Small intestine (tissue), 7 donors: ENCODE measurements at regions not wholly inside any gene's neighbourhood (a gene's known extent, or its start where the extent isn't known, plus 50 kb on each side); places are given as distances from the start of the nearest gene placed in this dataset.

Experiments
- DNase-seq, 2 donors: peaks; one replicate each; pipeline versions ENCODE4 v3.0.0 to v3.0.0-alpha.2; 2013
- FAIRE-seq: peaks from 2 replicates; lab custom pipeline; 2012; peaks lifted over from hg19 to GRCh38; lab: Jason Lieb, UNC
- H3K27ac ChIP-seq, 3 donors: one replicate each; pipeline ENCODE4 v1.5.1; 2013; ENCODE audit warnings: low read length in 2 of 3, mild to moderate bottlenecking in 2 of 3, control low read depth in 1 of 3, inconsistent platforms in 1 of 3, low read depth in 1 of 3, moderate library complexity in 1 of 3
- H3K27me3 ChIP-seq, 3 donors: one replicate each; pipeline ENCODE4 v1.6.1; 2013; ENCODE audit warnings: low read length in 3 of 3, inconsistent platforms in 1 of 3; ENCODE audit not compliant: control insufficient read depth in 3 of 3, insufficient read depth in 3 of 3
- H3K36me3 ChIP-seq, 3 donors: one replicate each; pipeline ENCODE4 v1.6.1; 2013; ENCODE audit warnings: low read length in 3 of 3, inconsistent platforms in 1 of 3, low read depth in 1 of 3, mild to moderate bottlenecking in 1 of 3, moderate library complexity in 1 of 3; ENCODE audit not compliant: control insufficient read depth in 3 of 3, insufficient read depth in 2 of 3
- H3K4me1 ChIP-seq, 3 donors: one replicate each; pipeline ENCODE4 v1.6.1; 2013; ENCODE audit warnings: low read length in 2 of 3, inconsistent platforms in 1 of 3, low read depth in 1 of 3, mild to moderate bottlenecking in 1 of 3, moderate library complexity in 1 of 3; ENCODE audit not compliant: control insufficient read depth in 3 of 3, insufficient read depth in 2 of 3
- H3K4me3 ChIP-seq, 3 donors: one replicate each; pipeline ENCODE4 v1.5.1; 2013; ENCODE audit warnings: low read length in 3 of 3, control low read depth in 1 of 3, inconsistent platforms in 1 of 3, low read depth in 1 of 3, mild to moderate bottlenecking in 1 of 3, moderate library complexity in 1 of 3
- H3K9me3 ChIP-seq, 2 donors: one replicate each; pipeline ENCODE4 v1.6.1; 2013; ENCODE audit warnings: low read depth in 1 of 2, low read length in 1 of 2; ENCODE audit not compliant: control insufficient read depth in 2 of 2, insufficient read depth in 1 of 2
- WGBS, 3 donors: extraction: QIAGEN DNeasy Blood & Tissue Kit; methylation state at CpG; one replicate each; pipeline ENCODE4 v1.1.7; 2013; 5-methylcytosine and 5-hydroxymethylcytosine counted together
- donor health status: healthy with polysubstance abuse.
- donor health status: control.
- donor health status: control.
- donor health status: Bipolar disorder and iron deficiency.
- donor health status: healthy.

DNA sequence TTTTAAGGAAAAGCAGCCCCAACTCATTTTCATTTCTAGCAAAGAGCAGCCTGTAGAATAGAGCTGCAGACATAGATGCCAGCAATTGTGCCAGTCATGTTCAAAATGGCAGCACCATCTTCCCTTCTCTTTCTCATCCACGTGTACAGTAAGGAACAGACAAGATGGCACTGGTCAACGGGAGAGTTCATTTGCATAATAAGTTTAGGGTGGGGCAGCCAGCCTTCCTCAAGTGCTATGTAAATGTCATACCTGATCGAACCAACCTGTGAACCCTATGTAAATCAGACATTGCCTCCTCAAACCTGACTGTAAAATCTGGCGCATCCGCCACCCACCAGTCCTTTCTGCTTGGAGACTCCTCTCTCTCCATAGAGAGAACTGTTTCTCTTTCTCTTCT lies 150.0 kb upstream of the CDH13 start:
- Histone ChIP-seq H3K27ac (no peak overlapping the region), H3K4me1 (no peaks in the 10 kb centered on the region), H3K36me3 (no peaks in the 10 kb centered on the region), H3K4me3 (no peak overlapping the region), H3K27me3 (peaks cover 0 to 3% (median 0%) of the 10 kb centered on the region in 3 donors), H3K9me3 (no peaks in the 10 kb centered on the region)
- DNase-seq, result no peak
- WGBS, 3 donors, result 61 to 81% (median 70%) methylated on average over 5 of the region's 5 CpGs
- FAIRE-seq, result no peak

DNA sequence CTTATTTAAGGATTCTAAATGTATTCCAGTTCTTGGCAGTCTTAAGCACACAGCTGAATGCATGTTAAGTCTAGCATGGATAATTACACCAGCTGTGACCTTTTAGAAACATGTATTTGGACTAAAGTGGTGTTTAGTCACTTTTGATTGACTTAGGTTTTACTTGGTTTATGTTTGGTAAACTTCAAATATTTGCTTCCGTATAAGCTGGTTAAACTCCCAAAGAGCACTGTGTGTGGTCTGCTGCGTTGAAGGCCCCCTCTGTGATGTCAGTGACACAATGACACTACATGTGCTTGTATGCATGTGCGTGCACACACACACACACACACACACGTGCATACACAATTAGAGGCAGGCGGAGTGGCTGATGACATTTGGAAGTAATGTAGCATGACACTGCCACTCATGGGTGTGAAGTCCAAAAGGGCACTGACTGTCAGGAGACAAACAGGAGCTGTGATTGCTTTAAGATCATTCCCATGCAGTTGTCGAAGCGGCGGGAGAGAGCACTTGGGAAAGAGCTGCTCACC lies 156.1 kb upstream of the CDH13 start:
- no peak for FAIRE-seq
- Histone ChIP-seq H3K9me3 (no peaks in the 10 kb centered on the region), H3K36me3 (no peaks in the 10 kb centered on the region), H3K27me3 (peaks cover 0 to 3% (median 0%) of the 10 kb centered on the region in 3 donors), H3K4me3 (no peak overlapping the region), H3K4me1 (peaks cover 0 to 7% (median 0%) of the 10 kb centered on the region in 3 donors), H3K27ac (peak overlapping the region in 1 of 3 donors; percentile 7)
- peak; percentile 66 to 82 for DNase-seq
- WGBS, 3 donors, result 16 to 34% (median 22%) methylated on average over 8 of the region's 8 CpGs

DNA sequence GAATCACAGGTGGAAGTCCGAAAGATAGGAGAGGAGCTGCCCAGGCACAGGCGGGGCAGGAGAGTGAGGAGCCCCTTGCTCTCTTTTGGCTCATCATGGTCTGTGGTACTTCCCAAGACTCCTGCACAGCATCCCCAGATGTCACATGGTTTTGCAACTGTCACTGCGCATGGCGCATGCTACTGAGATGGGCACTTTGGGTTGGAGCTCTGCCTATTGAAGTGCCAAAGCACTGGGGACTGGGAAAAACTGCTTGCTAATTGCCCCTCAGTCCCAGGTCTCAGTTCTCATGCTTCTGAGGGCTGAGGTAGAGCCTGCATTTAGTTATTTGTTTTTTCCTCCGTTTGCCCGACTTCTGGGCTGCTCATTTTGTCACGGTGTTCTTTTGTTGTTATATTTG lies 156.8 kb upstream of the CDH13 start:
- Histone ChIP-seq H3K36me3 (no peaks in the 10 kb centered on the region), H3K4me1 (peaks cover 0 to 7% (median 0%) of the 10 kb centered on the region in 3 donors), H3K4me3 (no peak overlapping the region), H3K9me3 (no peaks in the 10 kb centered on the region), H3K27me3 (peaks cover 0 to 3% (median 0%) of the 10 kb centered on the region in 3 donors), H3K27ac (peak overlapping the region in 1 of 3 donors; percentile 7)
- FAIRE-seq, result no peak
- 77 to 83% (median 82%) methylated on average over 7 of the region's 7 CpGs for WGBS, 3 donors
- no peak for DNase-seq

DNA sequence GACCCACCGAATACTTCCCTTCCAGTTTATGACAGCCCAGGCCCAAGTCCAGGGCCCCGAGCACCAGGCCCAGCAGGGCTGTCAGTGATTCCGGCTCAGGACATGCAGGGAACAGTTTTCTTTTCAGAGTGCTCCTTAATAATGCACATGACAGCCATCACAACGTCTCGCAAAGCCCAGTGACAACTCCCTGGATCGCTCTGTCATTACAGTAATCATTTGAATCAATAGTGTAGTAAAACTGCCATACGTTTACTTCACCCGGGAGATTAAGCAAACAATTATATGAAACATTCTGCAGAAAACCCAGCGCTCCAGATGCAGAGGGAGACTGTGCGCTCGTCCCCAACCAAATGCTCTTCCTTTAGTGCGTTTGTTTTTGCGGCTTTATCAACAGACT lies 162.6 kb upstream of the CDH13 start:
- Histone ChIP-seq H3K9me3 (no peaks in the 10 kb centered on the region), H3K27ac (no peak overlapping the region), H3K4me1 (no peaks in the 10 kb centered on the region), H3K36me3 (no peaks in the 10 kb centered on the region), H3K27me3 (no peaks in the 10 kb centered on the region), H3K4me3 (no peak overlapping the region)
- DNase-seq (no peak), FAIRE-seq (no peak)
- WGBS, 3 donors, result 42 to 58% (median 46%) methylated on average over 13 of the region's 13 CpGs

DNA sequence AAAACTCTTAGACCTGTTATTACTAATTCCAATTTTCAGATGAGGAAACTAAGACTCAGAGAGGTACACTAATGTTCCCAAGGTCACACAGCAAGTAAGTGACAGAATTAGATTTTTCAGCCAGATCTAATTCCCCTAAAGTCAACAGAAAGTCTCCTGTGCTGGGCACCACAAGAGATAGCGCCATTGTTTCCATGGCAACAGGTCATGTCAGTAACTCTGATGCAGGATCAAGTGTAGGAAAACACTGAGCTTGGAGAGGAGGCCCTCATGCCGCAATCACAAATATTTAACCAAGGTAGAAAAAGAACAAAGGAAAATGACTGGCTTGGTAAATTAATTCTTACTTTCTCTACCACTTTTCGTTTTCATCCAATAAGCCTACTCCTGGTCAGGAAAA lies 166.0 kb upstream of the CDH13 start:
- Histone ChIP-seq H3K4me3 (no peak overlapping the region), H3K27me3 (no peaks in the 10 kb centered on the region), H3K27ac (no peak overlapping the region), H3K9me3 (no peaks in the 10 kb centered on the region), H3K36me3 (no peaks in the 10 kb centered on the region), H3K4me1 (no peaks in the 10 kb centered on the region)
- DNase-seq (no peak), FAIRE-seq (no peak)
- 43 to 51% (median 51%) methylated on average over 3 of the region's 3 CpGs for WGBS, 3 donors

DNA sequence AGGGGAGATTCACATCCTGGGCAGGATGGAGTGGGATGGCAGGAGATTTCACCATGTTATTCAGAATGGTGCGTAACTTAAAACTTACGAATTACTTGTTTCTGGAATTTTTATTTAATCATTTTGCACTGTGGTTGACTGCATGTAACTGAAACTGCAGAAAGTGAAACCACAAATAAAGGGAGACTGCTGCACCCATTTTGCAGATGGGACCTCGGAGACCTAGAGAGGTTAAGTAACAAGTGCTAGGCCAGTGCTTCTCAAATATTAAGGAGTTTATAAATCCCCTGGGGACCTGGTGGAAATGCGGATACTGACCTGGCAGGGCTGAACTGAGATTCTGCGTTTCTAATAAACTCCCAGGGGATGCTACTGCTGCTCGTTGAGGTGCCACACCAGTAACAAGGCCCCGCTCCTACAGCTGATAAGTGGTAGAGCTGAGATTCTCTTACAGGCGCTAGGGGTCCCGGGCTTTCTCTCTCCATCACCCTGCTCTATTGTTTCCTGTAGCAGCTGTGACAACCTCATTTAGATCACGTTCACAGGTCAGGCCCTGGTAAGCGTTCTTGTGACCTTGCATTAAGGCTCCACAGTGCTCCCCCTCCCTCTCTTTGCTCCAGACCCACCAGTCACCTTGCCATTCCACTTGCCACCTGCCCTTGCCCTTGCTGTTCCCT lies 167.1 kb upstream of the CDH13 start:
- H3K36me3 ChIP-seq, result no peaks in the 10 kb centered on the region
- no peaks in the 10 kb centered on the region for H3K4me1 ChIP-seq
- FAIRE-seq (no peak), DNase-seq (no peak)
- 42 to 55% (median 48%) methylated on average over 11 of the region's 11 CpGs for WGBS, 3 donors
- no peaks in the 10 kb centered on the region for H3K9me3 ChIP-seq
- no peak overlapping the region for H3K27ac ChIP-seq
- H3K27me3 ChIP-seq, result no peaks in the 10 kb centered on the region
- H3K4me3 ChIP-seq, result no peak overlapping the region

DNA sequence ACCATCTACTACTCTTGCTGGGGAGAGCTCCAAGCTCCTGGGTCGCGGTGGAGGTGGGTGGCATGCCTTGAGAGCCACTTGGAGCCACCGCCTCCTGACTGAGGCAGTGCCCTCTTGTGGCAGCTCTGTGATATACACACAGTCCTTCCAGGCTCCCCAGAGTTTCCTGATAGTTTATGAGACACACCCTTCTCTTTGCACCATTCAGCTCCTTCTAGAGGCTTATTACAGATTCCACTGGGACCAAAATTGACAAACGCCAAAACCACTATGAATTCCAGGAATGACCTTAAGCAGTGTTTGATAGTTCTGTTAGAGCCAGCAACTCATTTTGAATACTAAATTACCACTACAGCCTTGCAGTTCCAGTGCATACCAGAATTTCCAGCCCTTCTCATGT lies 170.1 kb upstream of the CDH13 start:
- no peak overlapping the region for H3K4me3 ChIP-seq
- H3K27me3 ChIP-seq, result no peaks in the 10 kb centered on the region
- no peaks in the 10 kb centered on the region for H3K9me3 ChIP-seq
- WGBS, 3 donors, result 0 to 4% (median 1%) methylated on average over 4 of the region's 4 CpGs
- no peaks in the 10 kb centered on the region for H3K4me1 ChIP-seq
- no peak overlapping the region for H3K27ac ChIP-seq
- no peak for FAIRE-seq
- DNase-seq, result peak; percentile 64 to 79
- H3K36me3 ChIP-seq, result no peaks in the 10 kb centered on the region

DNA sequence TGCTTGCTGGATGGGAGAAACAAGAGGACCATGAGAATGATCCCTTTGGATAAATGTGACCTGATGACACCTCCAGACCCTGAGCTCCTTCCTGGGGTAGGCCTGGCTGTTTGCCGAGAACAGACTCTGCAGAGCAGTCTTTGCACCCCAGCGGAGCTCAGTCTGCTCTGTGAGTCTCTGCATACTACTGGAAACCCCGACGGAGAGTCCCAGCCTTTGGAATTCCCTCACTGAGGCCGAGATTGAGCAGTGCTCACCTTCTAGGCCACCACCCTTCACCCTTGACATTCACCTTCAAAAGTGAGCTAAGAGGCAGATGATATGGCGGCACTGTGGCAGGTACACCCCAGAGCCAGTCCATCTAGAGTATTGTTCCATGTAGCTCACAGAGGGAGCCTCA lies 172.2 kb upstream of the CDH13 start:
- Histone ChIP-seq H3K4me3 (no peak overlapping the region), H3K4me1 (no peaks in the 10 kb centered on the region), H3K27ac (no peak overlapping the region), H3K9me3 (no peaks in the 10 kb centered on the region), H3K27me3 (no peaks in the 10 kb centered on the region), H3K36me3 (no peaks in the 10 kb centered on the region)
- WGBS, 3 donors, result 71 to 87% (median 76%) methylated on average over 6 of the region's 6 CpGs
- DNase-seq, result no peak
- FAIRE-seq, result no peak

DNA sequence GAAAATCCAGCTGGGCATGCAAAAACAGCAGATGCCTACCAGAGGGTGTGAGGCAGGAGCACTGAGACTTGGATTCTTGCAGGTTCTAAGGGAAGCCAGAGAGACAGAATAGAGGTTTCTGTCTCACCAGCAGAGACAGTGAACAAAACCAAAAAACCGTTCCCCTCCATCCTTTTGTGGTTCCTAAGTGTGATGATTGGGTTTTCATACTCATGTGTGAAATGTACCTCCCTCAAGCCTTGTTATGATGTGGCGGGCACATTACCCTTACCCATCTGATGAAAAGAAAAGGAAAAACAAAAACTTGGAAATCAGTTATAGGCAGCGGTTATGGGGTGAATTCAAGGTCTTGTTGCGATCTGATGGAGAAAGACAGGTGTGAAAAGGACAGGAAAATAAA lies 172.6 kb upstream of the CDH13 start:
- DNase-seq (no peak), FAIRE-seq (no peak)
- Histone ChIP-seq H3K4me1 (no peaks in the 10 kb centered on the region), H3K4me3 (no peak overlapping the region), H3K27ac (no peak overlapping the region), H3K9me3 (no peaks in the 10 kb centered on the region), H3K27me3 (no peaks in the 10 kb centered on the region), H3K36me3 (no peaks in the 10 kb centered on the region)
- 77 to 83% (median 81%) methylated on average over 4 of the region's 4 CpGs for WGBS, 3 donors
